GM23338 (cell line): ENCODE measurements at regions not wholly inside any gene's neighbourhood (a gene's known extent, or its start where the extent isn't known, plus 50 kb on each side); places are given as distances from the start of the nearest gene placed in this dataset.

Experiments
- ATAC-seq: fragments of 200-7000 bp; cut with Tn5 transposase; 3 replicates; pipeline ENCODE4 v1.9.1; 2020
- DNase-seq: peaks from one replicate; pipeline ENCODE4 v3.0.0-alpha.2; 2015; ENCODE audit warnings: low spot score
- H2AFZ ChIP-seq: fragments of 200-600 bp; sonication (generic); 2 replicates; pipeline ENCODE4 v1.8.0; 2016; ENCODE audit warnings: antibody characterized with exemption, mild to moderate bottlenecking, moderate library complexity
- H3F3A ChIP-seq: fragments of 200-600 bp; sonication (generic); replicated peaks from 2 replicates; pipeline ENCODE4 v1.8.0; 2017; ENCODE audit warnings: antibody characterized with exemption, mixed run types, low read depth
- H3K27ac ChIP-seq: fragments of 200-600 bp; sonication (generic); 2 replicates; pipeline ENCODE4 v1.6.1; 2016; ENCODE audit warnings: low read depth
- H3K27me3 ChIP-seq: fragments of 200-600 bp; sonication (generic); 2 replicates; pipeline ENCODE4 v1.8.0; 2016; ENCODE audit warnings: mild to moderate bottlenecking, mixed run types, moderate library complexity; ENCODE audit not compliant: insufficient read depth
- H3K36me3 ChIP-seq: fragments of 200-600 bp; sonication (generic); 2 replicates; pipeline ENCODE4 v1.8.0; 2016; ENCODE audit warnings: mild to moderate bottlenecking; ENCODE audit not compliant: insufficient read depth
- H3K4me1 ChIP-seq: fragments of 200-600 bp; sonication (generic); 2 replicates; pipeline ENCODE4 v1.8.0; 2016; ENCODE audit warnings: mild to moderate bottlenecking, moderate library complexity; ENCODE audit not compliant: insufficient read depth
- H3K4me2 ChIP-seq: fragments of 200-600 bp; sonication (generic); 2 replicates; pipeline ENCODE4 v1.7.1; 2017; ENCODE audit warnings: mixed run types
- H3K4me3 ChIP-seq: fragments of 200-600 bp; sonication (generic); 2 replicates; pipeline ENCODE4 v1.6.1; 2016; ENCODE audit warnings: mixed run types
- H3K79me2 ChIP-seq: fragments of 200-600 bp; sonication (generic); replicated peaks from 2 replicates; pipeline ENCODE4 v1.8.0; 2017; ENCODE audit warnings: mild to moderate bottlenecking; ENCODE audit not compliant: insufficient read depth
- H3K9me2 ChIP-seq: fragments of 200-600 bp; sonication (generic); 2 replicates; pipeline ENCODE4 v1.8.0; 2017; ENCODE audit not compliant: insufficient read depth
- H4K20me1 ChIP-seq: fragments of 200-600 bp; sonication (generic); replicated peaks from 2 replicates; pipeline ENCODE4 v1.8.0; 2017; ENCODE audit warnings: mild to moderate bottlenecking; ENCODE audit not compliant: insufficient read depth
- H3K27ac Mint-ChIP-seq: 2 replicates; pipeline ENCODE4 v1.8.0; 2020; ENCODE audit warnings: inconsistent platforms, mild to moderate bottlenecking, moderate library complexity, mixed read lengths
- H3K27me3 Mint-ChIP-seq: 3 replicates; pipeline ENCODE4 v1.8.0; 2022; ENCODE audit warnings: low read depth, mild to moderate bottlenecking, moderate library complexity, mixed read lengths, inconsistent platforms; ENCODE audit not compliant: insufficient read depth, poor library complexity
- H3K36me3 Mint-ChIP-seq: 3 replicates; pipeline ENCODE4 v1.8.0; 2021; ENCODE audit warnings: low read depth, mild to moderate bottlenecking, inconsistent platforms, moderate library complexity, mixed read lengths
- H3K4me1 Mint-ChIP-seq: 3 replicates; pipeline ENCODE4 v1.8.0; 2020; ENCODE audit warnings: mild to moderate bottlenecking, inconsistent platforms, mixed read lengths
- H3K4me3 Mint-ChIP-seq: 3 replicates; pipeline ENCODE4 v1.8.0; 2021; ENCODE audit warnings: moderate library complexity, mild to moderate bottlenecking, inconsistent platforms, mixed read lengths
- H3K9me3 Mint-ChIP-seq: 3 replicates; pipeline ENCODE4 v1.8.0; 2020; ENCODE audit warnings: moderate library complexity, mild to moderate bottlenecking, inconsistent platforms, mixed read lengths
- CREB1 ChIP-seq: fragments of 250-450 bp; sonication (Bioruptor Pico); IDR thresholded peaks from 2 replicates; pipeline ENCODE4 v1.5.0; 2020; ENCODE audit warnings: low read depth, mild to moderate bottlenecking, moderate library complexity
- EZH2 ChIP-seq: fragments of 200-600 bp; sonication (generic); IDR thresholded peaks from one replicate; pipeline ENCODE4 v1.8.0; 2017; ENCODE audit warnings: antibody characterized with exemption, mild to moderate bottlenecking, low read depth; ENCODE audit not compliant: unreplicated experiment
- EZH2phosphoT487 ChIP-seq: fragments of 200-600 bp; sonication (generic); IDR thresholded peaks from one replicate; pipeline ENCODE4 v1.8.1; 2018; ENCODE audit warnings: antibody characterized with exemption; ENCODE audit not compliant: unreplicated experiment
- JUNB ChIP-seq: IDR thresholded peaks from one replicate; pipeline ENCODE4 v1.6.1; 2016; ENCODE audit warnings: antibody characterized with exemption; ENCODE audit not compliant: unreplicated experiment
- NANOG ChIP-seq: IDR thresholded peaks from 2 replicates; pipeline ENCODE4 v1.6.1; 2016; ENCODE audit warnings: antibody characterized with exemption, borderline replicate concordance
- POLR2AphosphoS5 ChIP-seq: IDR thresholded peaks from 2 replicates; pipeline ENCODE4 v1.6.1; 2016; ENCODE audit warnings: antibody characterized with exemption, low read depth
- STAT1 ChIP-seq: IDR thresholded peaks from one replicate; pipeline ENCODE4 v1.6.1; 2016; ENCODE audit warnings: antibody characterized with exemption; ENCODE audit not compliant: unreplicated experiment
- ZNF114 ChIP-seq: fragments of 250-450 bp; sonication (Bioruptor Pico); IDR thresholded peaks from 2 replicates; pipeline ENCODE4 v1.5.0; 2020; ENCODE audit warnings: mild to moderate bottlenecking, moderate library complexity
- ZNF331 ChIP-seq: fragments of 250-450 bp; sonication (Bioruptor Pico); IDR thresholded peaks from 2 replicates; pipeline ENCODE4 v1.5.0; 2020; ENCODE audit warnings: low read depth, mild to moderate bottlenecking, moderate library complexity
- TF ChIP-seq, protein P1 (sequence below), 2 experiments: fragments of 200-600 bp in 1 of 2; sonication (generic) in 1 of 2; conservative IDR thresholded peaks; 2 replicates each; pipeline versions ENCODE4 v1.5.1 to v1.6.1; 2016 to 2017; ENCODE audit warnings: antibody characterized with exemption in 2 of 2, low read depth in 2 of 2, mild to moderate bottlenecking in 2 of 2, moderate library complexity in 1 of 2
- TF ChIP-seq, protein P2 (sequence below): IDR thresholded peaks from one replicate; pipeline ENCODE4 v1.6.1; 2018; ENCODE audit warnings: antibody characterized with exemption; ENCODE audit not compliant: unreplicated experiment
- TF ChIP-seq, protein P3 (sequence below): fragments of 250-450 bp; sonication (Bioruptor Pico); IDR thresholded peaks from 2 replicates; pipeline ENCODE4 v1.5.0; 2020; ENCODE audit warnings: mild to moderate bottlenecking, moderate library complexity
- TF ChIP-seq, protein P4 (sequence below): IDR thresholded peaks from 2 replicates; pipeline ENCODE4 v1.6.1; 2016; ENCODE audit warnings: antibody characterized with exemption

DNA sequence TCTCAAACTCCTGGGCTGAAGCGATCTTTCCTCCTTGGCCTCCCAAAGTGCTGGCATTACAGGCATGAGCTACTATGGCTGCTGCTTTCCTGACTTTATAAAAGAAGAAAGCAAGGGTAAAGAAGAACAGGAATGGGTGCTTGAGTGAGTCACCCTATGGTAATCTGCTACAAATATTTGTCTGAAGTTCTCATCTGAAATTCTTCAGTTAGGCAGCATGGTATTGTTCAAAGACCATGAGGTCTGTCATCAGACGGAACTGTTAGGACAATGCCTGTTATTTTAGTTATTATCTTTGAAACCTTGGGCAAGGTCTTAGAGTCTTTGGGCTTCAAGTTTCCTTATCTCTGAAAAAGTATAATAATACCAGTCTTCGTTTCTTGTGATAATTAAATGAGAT, 695.8 kb downstream of the RNF144A start (continued):
- TF ChIP-seq, protein P1, sequence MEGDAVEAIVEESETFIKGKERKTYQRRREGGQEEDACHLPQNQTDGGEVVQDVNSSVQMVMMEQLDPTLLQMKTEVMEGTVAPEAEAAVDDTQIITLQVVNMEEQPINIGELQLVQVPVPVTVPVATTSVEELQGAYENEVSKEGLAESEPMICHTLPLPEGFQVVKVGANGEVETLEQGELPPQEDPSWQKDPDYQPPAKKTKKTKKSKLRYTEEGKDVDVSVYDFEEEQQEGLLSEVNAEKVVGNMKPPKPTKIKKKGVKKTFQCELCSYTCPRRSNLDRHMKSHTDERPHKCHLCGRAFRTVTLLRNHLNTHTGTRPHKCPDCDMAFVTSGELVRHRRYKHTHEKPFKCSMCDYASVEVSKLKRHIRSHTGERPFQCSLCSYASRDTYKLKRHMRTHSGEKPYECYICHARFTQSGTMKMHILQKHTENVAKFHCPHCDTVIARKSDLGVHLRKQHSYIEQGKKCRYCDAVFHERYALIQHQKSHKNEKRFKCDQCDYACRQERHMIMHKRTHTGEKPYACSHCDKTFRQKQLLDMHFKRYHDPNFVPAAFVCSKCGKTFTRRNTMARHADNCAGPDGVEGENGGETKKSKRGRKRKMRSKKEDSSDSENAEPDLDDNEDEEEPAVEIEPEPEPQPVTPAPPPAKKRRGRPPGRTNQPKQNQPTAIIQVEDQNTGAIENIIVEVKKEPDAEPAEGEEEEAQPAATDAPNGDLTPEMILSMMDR (conservative IDR thresholded peaks at IDR 0.05; ENCODE audit: low read depth in 2 of 2): no peak
- TF ChIP-seq ZNF114 (CRISPR knock-in tag): no peak

DNA sequence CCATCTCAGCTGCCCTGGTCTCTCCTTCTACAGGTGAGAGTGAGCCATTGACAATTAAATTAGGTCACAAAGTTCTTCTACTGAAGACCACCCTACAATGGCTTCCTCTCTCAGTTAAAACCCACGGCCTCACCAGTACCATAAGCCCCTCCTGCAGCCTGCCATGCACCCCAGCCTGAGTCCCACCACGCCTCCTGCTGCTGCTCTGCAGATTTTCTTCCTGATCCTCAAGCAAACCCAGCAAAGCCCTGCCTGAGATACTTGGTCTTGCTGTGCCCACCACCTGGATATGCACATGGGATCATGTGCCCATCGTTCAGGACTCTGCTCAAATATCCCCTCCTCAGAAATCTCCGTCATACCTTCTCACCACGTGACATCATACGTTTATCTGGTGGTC, 696.6 kb downstream of the RNF144A start:
- peaks cover 11% of the 10 kb centered on the region; the same call in 1 of the 2 replicates for H3K9me2 ChIP-seq
- Mint-ChIP-seq H3K9me3 (peaks cover 3% of the 10 kb centered on the region; the same call in 2 of the 3 replicates), H3K27ac (no peak overlapping the region), H3K4me3 (no peak overlapping the region), H3K27me3 (peaks cover 13% of the 10 kb centered on the region), H3K4me1 (peaks cover 19% of the 10 kb centered on the region), H3K36me3 (no peaks in the 10 kb centered on the region)
- no peak for ATAC-seq
- no peak for DNase-seq
- no peak overlapping the region for H3K4me3 ChIP-seq
- H3F3A ChIP-seq: no peaks in the 10 kb centered on the region
- no peak overlapping the region for H3K27ac ChIP-seq
- H3K36me3 ChIP-seq: no peaks in the 10 kb centered on the region
- peaks cover 3% of the 10 kb centered on the region; the same call in 1 of the 2 replicates for H3K4me1 ChIP-seq
- H3K27me3 ChIP-seq: no peaks in the 10 kb centered on the region
- no peaks in the 10 kb centered on the region for H3K79me2 ChIP-seq
- no peak overlapping the region for H2AFZ ChIP-seq
- no peak overlapping the region for H3K4me2 ChIP-seq
- H4K20me1 ChIP-seq: no peaks in the 10 kb centered on the region
- TF ChIP-seq EZH2 (no peak), CREB1 (CRISPR knock-in tag) (no peak), EZH2phosphoT487 (no peak), NANOG (no peak), ZNF331 (CRISPR knock-in tag) (no peak), POLR2AphosphoS5 (no peak), ZNF114 (CRISPR knock-in tag) (no peak), STAT1 (no peak), JUNB (no peak)
- TF ChIP-seq, protein P2, sequence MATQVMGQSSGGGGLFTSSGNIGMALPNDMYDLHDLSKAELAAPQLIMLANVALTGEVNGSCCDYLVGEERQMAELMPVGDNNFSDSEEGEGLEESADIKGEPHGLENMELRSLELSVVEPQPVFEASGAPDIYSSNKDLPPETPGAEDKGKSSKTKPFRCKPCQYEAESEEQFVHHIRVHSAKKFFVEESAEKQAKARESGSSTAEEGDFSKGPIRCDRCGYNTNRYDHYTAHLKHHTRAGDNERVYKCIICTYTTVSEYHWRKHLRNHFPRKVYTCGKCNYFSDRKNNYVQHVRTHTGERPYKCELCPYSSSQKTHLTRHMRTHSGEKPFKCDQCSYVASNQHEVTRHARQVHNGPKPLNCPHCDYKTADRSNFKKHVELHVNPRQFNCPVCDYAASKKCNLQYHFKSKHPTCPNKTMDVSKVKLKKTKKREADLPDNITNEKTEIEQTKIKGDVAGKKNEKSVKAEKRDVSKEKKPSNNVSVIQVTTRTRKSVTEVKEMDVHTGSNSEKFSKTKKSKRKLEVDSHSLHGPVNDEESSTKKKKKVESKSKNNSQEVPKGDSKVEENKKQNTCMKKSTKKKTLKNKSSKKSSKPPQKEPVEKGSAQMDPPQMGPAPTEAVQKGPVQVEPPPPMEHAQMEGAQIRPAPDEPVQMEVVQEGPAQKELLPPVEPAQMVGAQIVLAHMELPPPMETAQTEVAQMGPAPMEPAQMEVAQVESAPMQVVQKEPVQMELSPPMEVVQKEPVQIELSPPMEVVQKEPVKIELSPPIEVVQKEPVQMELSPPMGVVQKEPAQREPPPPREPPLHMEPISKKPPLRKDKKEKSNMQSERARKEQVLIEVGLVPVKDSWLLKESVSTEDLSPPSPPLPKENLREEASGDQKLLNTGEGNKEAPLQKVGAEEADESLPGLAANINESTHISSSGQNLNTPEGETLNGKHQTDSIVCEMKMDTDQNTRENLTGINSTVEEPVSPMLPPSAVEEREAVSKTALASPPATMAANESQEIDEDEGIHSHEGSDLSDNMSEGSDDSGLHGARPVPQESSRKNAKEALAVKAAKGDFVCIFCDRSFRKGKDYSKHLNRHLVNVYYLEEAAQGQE: no peak
- TF ChIP-seq, protein P3, sequence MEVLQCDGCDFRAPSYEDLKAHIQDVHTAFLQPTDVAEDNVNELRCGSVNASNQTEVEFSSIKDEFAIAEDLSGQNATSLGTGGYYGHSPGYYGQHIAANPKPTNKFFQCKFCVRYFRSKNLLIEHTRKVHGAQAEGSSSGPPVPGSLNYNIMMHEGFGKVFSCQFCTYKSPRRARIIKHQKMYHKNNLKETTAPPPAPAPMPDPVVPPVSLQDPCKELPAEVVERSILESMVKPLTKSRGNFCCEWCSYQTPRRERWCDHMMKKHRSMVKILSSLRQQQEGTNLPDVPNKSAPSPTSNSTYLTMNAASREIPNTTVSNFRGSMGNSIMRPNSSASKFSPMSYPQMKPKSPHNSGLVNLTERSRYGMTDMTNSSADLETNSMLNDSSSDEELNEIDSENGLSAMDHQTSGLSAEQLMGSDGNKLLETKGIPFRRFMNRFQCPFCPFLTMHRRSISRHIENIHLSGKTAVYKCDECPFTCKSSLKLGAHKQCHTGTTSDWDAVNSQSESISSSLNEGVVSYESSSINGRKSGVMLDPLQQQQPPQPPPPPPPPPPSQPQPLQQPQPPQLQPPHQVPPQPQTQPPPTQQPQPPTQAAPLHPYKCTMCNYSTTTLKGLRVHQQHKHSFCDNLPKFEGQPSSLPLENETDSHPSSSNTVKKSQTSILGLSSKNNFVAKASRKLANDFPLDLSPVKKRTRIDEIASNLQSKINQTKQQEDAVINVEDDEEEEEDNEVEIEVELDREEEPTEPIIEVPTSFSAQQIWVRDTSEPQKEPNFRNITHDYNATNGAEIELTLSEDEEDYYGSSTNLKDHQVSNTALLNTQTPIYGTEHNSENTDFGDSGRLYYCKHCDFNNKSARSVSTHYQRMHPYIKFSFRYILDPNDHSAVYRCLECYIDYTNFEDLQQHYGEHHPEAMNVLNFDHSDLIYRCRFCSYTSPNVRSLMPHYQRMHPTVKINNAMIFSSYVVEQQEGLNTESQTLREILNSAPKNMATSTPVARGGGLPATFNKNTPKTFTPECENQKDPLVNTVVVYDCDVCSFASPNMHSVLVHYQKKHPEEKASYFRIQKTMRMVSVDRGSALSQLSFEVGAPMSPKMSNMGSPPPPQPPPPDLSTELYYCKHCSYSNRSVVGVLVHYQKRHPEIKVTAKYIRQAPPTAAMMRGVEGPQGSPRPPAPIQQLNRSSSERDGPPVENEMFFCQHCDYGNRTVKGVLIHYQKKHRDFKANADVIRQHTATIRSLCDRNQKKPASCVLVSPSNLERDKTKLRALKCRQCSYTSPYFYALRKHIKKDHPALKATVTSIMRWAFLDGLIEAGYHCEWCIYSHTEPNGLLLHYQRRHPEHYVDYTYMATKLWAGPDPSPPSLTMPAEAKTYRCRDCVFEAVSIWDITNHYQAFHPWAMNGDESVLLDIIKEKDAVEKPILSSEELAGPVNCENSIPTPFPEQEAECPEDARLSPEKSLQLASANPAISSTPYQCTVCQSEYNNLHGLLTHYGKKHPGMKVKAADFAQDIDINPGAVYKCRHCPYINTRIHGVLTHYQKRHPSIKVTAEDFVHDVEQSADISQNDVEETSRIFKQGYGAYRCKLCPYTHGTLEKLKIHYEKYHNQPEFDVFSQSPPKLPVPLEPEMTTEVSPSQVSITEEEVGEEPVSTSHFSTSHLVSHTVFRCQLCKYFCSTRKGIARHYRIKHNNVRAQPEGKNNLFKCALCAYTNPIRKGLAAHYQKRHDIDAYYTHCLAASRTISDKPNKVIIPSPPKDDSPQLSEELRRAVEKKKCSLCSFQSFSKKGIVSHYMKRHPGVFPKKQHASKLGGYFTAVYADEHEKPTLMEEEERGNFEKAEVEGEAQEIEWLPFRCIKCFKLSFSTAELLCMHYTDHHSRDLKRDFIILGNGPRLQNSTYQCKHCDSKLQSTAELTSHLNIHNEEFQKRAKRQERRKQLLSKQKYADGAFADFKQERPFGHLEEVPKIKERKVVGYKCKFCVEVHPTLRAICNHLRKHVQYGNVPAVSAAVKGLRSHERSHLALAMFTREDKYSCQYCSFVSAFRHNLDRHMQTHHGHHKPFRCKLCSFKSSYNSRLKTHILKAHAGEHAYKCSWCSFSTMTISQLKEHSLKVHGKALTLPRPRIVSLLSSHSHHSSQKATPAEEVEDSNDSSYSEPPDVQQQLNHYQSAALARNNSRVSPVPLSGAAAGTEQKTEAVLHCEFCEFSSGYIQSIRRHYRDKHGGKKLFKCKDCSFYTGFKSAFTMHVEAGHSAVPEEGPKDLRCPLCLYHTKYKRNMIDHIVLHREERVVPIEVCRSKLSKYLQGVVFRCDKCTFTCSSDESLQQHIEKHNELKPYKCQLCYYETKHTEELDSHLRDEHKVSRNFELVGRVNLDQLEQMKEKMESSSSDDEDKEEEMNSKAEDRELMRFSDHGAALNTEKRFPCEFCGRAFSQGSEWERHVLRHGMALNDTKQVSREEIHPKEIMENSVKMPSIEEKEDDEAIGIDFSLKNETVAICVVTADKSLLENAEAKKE (CRISPR knock-in tag): no peak
- TF ChIP-seq, protein P4, sequence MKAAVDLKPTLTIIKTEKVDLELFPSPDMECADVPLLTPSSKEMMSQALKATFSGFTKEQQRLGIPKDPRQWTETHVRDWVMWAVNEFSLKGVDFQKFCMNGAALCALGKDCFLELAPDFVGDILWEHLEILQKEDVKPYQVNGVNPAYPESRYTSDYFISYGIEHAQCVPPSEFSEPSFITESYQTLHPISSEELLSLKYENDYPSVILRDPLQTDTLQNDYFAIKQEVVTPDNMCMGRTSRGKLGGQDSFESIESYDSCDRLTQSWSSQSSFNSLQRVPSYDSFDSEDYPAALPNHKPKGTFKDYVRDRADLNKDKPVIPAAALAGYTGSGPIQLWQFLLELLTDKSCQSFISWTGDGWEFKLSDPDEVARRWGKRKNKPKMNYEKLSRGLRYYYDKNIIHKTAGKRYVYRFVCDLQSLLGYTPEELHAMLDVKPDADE: no peak
